SHP77 (cell line): ENCODE measurements at regions not wholly inside any gene's neighbourhood (a gene's known extent, or its start where the extent isn't known, plus 50 kb on each side); places are given as distances from the start of the nearest gene placed in this dataset.
"Not testable (repeated sequence)": the region's sequence is repeated elsewhere in the genome, so short reads cannot be mapped to it uniquely, and the experiment has no call there.

ENCODE experiments used
- DNase-seq, 2 experiments: peaks; one replicate each; lab custom pipeline; 2025; lab: John Stamatoyannopoulos, UW

DNA sequence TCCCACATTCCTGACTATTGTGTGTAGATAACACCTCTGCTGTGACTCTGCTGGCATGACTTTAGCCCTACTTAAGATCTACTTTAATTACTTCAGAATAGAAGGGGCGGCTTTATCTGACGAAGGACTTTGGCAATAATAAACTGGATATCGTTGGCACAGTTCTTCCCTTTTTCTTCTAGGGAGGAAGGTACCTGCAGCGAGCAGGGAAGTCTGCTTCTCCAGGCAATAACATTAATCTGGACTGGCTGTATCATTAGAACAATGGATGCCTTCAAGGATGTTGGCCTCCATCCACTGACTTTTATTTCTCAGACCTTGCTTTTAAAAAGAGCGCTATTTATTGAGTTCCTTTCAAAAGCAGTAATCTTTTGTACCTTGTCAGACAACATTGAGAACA, 172.6 kb upstream of the THSD7A start:
- DNase-seq, result no peak

- DNase-seq, result no peak
Observed at GRCh38 chr7:12007576-12007975, 175.6 kb upstream of the THSD7A start.

- DNase-seq, result no peak
Observed at GRCh38 chr7:12013983-12014382, 182.0 kb upstream of the THSD7A start.

GRCh38 chr7:12016439-12016838, 184.4 kb upstream of the THSD7A start:
- DNase-seq, result no peak

GRCh38 chr7:12017046-12017445, 185.0 kb upstream of the THSD7A start:
- DNase-seq, result no peak

DNA sequence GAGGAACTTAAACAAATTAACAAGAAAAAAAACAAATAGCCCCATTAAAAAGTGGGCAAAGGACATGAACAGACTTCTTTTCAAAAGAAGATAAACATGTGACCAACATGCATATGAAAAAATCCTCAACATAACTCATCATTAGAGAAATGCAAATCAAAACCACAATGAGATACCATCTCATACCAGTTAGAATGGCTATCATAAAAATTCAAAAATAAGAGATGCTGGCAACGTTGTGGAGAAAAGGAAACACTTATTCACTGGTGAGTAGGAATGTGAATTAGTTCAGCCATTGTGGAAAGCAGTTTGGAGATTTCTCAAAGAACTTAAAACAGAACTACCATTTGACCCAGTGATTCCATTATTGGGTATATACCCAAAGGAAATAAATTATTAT, 189.1 kb upstream of the TMEM106B start:
- not testable (repeated sequence) for DNase-seq

DNA sequence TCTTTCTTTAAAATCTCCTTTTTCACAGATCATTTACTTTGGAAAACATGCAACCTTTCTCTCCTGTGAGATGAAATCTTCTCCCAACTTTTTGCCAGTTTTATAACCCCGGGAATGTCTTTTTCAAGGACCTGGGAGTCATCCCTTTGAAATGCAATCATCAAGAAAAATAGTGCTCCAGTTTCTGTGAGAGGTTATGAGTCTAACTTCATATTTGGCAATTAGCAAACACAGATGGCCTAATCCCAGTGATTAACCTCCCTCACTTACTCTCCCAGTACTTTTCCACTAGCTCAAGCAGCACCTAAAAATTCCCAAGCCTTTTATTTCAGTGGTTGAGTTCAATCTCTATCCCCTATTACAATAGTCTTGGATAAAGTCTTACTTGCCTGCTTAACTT, 185.8 kb upstream of the TMEM106B start:
- peak in 1 of 2 experiments; percentile 3 for DNase-seq

DNA sequence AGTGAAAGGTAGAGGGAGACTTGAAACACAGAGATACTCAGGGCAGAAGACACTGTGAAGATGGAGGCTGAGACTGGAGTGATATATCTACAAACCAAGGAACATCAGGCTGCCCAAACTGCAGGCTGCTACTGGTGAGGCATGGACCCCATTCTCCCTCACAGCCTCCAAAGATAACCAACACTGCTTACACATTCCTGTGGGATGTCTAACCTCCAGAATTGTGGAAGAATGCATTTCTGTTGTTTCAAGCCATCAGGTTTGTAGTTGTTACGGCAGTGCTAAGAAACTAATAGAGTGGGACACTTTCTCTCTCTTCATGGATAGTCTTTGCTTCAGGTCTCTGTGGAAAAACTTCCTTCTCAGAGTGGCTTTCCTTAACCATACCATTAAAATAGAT, 182.6 kb upstream of the TMEM106B start:
- no peak for DNase-seq

GRCh38 chr7:12030116-12030515, 181.0 kb upstream of the TMEM106B start:
- DNase-seq, result no peak

DNA sequence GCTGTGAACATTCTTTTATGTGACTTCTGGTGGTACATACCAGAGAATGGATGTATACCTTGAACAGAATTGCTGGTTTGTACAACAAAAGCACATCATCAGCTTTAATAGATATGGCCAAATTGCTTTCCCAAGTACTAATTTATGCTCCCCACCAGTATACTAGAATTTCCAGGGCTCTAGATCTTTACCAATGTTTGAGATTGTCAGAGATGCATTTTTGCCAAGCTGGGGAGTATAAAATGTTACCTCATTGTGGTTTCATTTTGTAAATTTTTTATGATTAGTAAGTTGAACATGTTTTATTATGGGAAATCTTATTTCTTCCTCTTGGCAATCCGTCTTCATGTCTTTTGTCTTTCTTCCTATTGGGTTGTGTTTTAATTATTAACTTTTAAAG, 179.9 kb upstream of the TMEM106B start:
- DNase-seq, result no peak

DNA sequence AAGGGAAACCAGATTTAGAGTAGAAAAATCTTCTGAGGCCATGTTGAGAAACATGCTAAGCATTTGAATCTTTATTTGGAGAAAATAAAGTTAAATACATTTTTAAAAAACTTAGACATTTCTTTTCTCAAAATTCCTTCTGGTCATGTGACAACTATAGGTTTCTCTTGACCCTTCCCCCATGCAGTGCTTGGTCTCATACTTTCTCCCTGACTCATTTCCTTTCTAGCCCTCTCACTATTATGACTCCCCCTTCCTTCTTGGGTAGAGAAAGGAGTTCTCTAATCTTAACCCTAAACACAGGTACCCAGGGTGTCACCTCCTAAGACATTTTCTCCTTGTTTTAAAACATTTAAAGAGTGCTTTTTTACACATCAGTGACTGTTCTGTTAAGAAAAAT, 179.5 kb upstream of the TMEM106B start:
- DNase-seq, result no peak

GRCh38 chr7:12032146-12032545, 178.9 kb upstream of the TMEM106B start:
- no peak for DNase-seq

GRCh38 chr7:12043457-12043856, 167.6 kb upstream of the TMEM106B start:
- DNase-seq, result not testable (repeated sequence)

GRCh38 chr7:12052211-12052610, 158.9 kb upstream of the TMEM106B start:
- DNase-seq, result no peak

DNA sequence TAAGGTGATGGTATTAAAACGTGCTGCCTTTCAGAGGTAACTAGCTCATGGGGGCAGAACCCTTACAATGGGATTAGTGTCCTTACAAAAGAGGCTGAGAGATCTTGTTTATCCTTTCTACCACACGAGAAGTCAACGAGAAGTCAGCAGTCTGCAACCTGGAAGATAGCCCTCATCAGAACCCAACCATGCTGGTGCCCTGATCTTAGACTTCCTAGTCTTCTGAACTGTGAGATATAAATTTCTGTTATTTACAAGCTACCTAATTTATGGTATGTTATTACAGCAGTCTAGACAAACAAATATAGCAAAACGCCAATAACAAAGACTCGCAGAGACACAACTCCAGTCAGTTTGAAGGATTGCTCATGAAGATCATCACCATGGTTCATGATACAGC, 157.5 kb upstream of the TMEM106B start:
- DNase-seq, result no peak

DNA sequence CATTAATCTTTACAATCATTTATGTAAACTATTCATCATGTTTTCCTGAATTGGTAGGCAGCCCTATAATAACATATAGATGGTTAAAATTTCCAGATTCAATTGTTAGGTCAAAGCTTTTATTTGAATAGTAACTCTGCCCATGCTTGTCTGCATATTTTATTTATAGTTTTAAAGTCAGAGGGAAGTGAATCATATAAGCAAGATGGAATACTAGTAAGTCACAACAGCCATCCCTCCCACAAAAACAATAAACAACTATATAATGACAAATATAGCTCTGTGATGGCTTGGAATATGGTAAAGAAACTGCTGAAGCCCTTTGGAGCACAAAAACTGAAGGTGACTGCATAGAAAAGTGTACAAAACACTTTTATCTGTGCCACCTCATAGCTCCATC, 156.3 kb upstream of the TMEM106B start:
- DNase-seq, result no peak

DNA sequence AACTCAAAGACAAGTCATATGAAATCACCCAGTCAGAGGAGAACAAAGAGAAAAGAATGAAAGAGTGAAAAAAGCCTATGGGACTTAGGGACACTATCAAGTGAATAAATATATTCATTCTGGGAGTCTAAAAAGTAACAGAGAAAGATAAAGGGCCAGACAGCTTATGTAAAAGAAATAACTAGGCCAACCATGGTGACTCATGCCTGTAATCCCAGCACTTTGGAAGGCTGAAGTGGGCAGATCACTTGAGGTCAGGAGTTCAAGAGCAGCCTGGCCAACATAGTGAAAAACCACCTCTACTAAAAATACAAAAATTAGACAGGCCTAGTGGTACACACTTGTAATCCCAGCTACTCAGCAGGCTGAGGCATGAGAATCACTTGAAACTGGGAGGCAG, 154.7 kb upstream of the TMEM106B start:
- DNase-seq, result no peak

DNA sequence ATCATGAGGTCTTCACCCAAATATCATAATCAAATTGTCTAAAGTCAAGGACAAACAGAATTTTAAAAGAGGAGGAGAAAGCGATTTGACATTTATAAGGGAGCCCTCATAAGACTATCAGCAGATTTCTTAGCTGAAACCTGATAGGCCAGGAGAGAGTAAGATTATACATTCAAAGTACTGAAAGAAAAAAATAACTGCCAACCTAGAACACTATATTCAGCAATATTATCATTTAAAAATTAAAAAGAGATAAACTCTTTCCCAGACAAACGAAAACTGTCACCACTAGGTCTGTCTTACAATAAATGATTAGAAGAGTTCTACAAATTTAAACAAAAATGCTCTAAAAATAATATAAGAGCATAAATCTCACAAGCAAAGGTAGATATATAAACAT, 154.1 kb upstream of the TMEM106B start:
- DNase-seq, result no peak

DNA sequence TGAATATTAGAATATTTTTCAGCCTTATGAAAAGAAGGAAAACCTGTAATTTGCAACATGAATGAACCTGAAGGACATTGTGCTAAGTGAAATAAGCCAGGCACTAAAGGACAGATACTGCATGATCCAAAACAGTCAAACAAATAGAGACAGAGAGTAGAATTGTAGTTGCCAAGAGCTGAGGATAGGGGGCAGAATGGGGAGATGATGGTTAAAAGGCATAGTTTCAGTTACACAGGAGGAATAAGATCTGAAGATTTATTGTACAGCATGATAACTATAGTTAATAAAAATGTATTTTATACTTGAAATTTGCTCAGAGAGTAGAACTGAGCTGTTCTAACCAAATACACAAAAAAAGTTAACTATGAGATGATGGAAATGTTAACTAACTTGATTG, 149.0 kb upstream of the TMEM106B start:
- DNase-seq, result no peak

DNA sequence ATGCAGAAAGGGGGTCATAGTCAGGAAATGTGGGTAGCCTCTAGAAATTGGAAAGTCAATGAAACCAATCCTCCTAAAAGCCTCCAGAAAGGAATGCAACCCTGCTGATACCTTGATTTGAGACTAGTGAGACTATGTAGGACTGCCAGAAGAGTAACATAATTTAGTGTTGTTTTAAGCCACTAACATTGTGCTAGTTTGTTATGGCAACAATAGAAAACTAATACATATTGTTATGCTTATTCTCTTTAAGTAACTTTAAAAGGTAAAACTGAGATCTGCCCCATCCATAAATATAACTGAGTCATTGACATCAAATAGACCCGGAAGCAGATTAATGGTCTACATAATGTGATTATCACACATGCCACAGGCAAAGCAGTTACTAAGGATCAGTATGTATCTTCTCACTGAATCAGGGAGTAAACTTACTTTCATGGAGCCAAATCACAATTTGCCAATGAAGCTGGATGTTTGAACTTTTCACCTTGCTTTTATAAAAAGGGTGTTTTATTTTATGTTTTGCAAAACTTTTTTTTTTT, 146.4 kb upstream of the TMEM106B start:
- no peak for DNase-seq

- DNase-seq, result no peak
Observed at GRCh38 chr7:12066004-12066403, 145.1 kb upstream of the TMEM106B start.

GRCh38 chr7:12066521-12066920, 144.6 kb upstream of the TMEM106B start:
- no peak for DNase-seq

- peak; percentile 56 to 81 for DNase-seq
Observed at GRCh38 chr7:12067156-12067831, 143.8 kb upstream of the TMEM106B start.

- DNase-seq, result no peak
Observed at GRCh38 chr7:12069757-12070156, 141.3 kb upstream of the TMEM106B start.
